Fibroblast of villous mesenchyme (primary cell): ENCODE measurements at regions not wholly inside any gene's neighbourhood (a gene's known extent, or its start where the extent isn't known, plus 50 kb on each side); places are given as distances from the start of the nearest gene placed in this dataset.
"Not testable (repeated sequence)": the region's sequence is repeated elsewhere in the genome, so short reads cannot be mapped to it uniquely, and the experiment has no call there.

Experiments used
- DNase-seq: peaks from one replicate; pipeline ENCODE4 v3.0.0-alpha.2; 2010; ENCODE audit warnings: low read depth
- H3K4me3 ChIP-seq: 2 replicates; pipeline ENCODE4 v1.5.1; 2011; ENCODE audit warnings: low read depth, mild to moderate bottlenecking, low read length
- TF ChIP-seq, protein P1 (sequence below): IDR thresholded peaks from 2 replicates; pipeline ENCODE4 v1.5.1; 2012; ENCODE audit warnings: low read depth, mild to moderate bottlenecking, low read length; ENCODE audit not compliant: insufficient read depth

DNA sequence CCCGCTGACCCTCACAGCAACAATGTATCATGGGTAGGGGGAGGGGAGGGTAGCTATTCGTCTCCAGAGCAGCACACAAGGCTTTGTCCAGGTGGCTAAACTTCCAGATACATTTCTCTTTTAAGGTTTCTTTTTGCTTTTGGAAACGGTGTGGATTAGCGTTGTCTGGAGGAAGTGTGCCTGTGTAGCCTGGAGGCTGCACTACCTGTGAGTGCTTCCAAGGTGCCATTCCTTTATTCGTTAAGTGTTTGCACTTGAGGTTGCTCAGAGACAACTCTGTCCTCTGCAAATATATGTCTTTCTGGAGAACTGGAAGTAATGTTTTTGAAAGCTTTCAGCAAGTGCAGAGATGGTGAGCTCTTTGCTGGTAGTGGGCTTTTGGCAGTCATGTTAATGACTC lies 53.1 kb downstream of the HSFY1 start:
- DNase-seq, H3K4me3 ChIP-seq: not testable (repeated sequence)

DNA sequence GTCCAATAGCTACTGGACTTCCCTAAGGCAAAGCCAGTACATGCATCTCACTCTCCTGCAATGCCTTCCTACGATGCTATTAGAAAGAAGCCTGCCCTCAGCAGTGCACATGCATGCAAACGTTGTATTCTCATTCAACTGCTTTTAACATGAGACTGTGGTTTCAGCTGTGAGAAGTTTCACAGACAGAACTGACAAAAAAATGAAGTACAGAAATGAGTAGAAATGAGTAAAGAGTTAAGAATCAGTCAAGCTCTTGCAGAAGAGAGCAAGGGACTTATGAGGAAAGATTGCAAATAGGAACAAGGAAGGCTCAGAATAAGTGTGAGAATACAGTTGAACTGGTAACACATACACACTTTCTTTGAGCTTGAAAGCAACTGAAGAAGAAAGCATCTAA lies 54.8 kb downstream of the HSFY1 start:
- not testable (repeated sequence) for H3K4me3 ChIP-seq

DNA sequence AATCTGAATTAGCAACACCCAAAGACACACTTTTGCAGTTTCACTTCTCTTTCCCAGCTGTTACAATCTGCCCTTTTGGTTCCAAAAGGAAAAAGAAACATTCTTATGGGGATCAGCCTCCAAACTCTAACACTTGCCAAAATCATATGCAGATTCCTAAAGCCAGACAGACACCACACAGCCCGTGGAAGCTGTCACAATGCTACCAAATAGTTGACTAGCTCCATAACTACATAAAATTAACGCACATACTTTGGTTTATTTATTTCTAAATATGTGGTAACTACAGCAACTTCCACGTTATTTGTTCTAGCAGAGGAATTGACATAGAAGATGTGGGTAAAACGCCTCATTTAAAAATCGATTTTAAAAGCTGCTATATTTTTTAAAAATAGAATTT lies 59.7 kb downstream of the HSFY1 start:
- not testable (repeated sequence) for DNase-seq, H3K4me3 ChIP-seq

More for the DNA sequence above, 54.8 kb downstream of the HSFY1 start:
- DNase-seq: not testable (repeated sequence)

DNA sequence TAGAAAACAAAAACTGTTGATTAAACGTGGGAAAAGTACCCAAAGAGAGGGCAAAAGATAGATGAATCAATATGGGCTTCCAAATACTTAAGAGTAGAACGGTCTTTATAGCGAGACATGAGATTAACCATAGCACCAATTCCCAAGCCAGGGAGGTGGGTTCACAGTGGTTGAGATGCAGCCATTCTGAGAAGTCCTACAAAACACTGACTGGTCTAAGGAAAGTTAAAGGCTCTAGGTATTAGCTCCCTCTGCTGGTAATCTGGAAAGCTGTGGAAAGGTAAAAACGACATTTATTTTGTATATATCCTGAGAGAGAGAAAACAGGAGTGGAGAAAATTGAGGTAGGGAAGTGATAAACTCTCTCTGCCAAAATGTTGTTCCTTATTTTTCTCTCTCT lies 61.7 kb downstream of the HSFY1 start:
- not testable (repeated sequence) for H3K4me3 ChIP-seq, DNase-seq

DNA sequence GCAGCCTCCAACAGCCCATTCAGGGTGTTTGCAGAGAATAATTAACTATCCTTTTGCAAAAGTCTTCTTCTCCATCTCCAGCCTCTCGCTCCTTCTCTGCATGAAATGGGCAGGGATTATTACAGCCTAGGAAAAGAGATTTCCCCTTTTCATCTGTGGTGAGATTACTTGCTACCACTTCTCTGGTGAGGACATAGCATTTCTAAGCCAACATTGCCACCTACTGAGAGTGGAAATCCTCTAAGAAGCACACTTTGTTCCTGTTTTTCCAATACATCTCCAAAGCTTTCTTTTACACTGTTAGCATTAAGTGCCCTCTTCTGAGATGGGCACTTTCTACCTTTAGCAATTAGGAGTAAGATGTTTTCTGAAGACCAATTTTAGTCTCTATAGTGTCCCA lies 69.3 kb downstream of the HSFY1 start:
- not testable (repeated sequence) for DNase-seq, H3K4me3 ChIP-seq

DNA sequence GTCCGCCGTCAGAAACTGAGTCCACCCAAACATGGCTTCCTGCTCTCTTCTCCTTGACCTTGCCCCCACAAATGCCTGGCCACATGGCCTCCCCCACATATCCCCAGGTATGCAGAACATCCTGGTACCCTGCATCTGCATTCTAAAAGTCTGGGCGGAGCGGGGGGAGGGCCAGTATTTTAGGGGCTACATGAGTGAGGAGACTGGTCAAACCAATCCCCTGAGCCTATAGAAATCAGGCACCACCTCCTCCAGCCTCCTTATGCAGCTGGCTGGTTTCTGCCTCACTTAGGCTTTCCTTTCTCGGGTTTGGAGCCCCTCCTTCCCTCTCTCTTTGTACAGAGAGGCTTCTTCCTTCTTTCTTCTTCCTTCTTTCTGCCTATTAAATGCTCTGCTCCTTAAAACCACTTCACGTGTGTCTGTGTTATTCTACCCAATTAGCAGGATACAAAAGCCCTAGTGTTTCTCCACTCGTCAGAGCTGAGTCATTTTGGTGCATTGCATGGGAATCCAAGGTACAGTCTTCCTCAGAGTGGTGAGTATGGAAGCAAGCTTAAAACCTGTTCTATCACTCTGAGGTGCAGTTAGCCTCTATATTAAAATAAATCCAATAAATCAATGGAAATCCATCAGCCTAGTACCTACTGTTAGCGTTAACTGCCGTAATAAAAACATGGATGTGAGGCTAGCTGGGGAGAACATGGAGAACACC lies 83.4 kb downstream of the HSFY1 start:
- not testable (repeated sequence) for H3K4me3 ChIP-seq, DNase-seq

DNA sequence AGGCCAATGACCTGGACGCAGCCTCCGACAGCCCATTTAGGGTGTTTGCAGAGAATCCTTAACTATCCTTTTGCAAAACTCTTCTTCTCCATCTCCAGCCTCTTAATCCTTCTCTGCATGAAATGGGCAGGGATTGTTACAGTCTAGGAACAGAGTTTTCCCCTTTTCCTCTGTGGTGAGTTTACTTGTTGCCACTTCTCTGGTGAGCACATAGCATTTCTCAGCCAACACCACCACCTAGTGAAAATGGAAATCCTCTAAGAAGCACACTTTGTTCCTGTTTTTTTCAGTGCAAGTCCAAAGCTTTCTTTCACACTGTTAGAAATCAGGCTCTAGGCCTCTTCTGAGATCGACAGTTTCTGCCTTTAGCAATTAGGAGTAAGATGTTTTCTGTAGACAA lies 84.1 kb downstream of the HSFY1 start:
- not testable (repeated sequence) for H3K4me3 ChIP-seq, DNase-seq

DNA sequence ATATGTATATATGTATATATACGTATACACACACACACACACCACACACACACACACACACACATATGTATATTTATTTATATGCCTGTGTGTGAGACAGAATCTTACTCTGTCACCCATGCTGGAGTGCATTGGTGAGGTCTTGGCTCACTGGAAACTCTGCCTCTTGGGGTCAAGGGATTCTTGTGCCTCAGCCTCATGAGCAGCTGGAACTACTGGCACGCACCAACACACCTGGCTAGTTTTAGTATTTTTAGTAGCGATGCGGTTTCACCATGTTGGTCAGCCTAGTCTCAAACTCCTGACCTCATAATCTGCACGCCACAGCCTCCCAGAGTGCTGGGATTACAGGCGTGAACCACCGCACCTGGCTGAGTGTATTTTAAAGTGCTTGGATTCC lies 85.1 kb downstream of the HSFY1 start:
- not testable (repeated sequence) for DNase-seq, H3K4me3 ChIP-seq

DNA sequence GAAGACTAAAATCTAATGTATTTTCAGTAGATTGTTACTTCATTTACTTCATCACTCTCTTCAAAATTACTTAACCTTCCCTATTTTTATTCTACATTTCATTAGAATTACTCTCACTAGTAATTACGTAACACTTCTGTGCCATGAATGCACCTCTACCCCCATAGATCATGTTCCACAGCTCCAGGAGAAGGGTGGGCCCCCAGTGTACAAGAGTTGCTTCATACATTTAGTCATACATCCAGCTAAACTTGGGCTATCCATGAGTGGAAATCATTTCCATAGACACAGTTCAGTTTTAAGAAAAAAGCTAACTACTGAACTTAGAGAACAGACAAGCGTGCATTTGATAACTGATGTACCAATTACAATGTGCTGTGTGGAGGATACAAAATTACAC lies 104.2 kb downstream of the HSFY1 start:
- TF ChIP-seq, protein P1, sequence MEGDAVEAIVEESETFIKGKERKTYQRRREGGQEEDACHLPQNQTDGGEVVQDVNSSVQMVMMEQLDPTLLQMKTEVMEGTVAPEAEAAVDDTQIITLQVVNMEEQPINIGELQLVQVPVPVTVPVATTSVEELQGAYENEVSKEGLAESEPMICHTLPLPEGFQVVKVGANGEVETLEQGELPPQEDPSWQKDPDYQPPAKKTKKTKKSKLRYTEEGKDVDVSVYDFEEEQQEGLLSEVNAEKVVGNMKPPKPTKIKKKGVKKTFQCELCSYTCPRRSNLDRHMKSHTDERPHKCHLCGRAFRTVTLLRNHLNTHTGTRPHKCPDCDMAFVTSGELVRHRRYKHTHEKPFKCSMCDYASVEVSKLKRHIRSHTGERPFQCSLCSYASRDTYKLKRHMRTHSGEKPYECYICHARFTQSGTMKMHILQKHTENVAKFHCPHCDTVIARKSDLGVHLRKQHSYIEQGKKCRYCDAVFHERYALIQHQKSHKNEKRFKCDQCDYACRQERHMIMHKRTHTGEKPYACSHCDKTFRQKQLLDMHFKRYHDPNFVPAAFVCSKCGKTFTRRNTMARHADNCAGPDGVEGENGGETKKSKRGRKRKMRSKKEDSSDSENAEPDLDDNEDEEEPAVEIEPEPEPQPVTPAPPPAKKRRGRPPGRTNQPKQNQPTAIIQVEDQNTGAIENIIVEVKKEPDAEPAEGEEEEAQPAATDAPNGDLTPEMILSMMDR: no peak
- H3K4me3 ChIP-seq: no peak overlapping the region
- DNase-seq: no peak

DNA sequence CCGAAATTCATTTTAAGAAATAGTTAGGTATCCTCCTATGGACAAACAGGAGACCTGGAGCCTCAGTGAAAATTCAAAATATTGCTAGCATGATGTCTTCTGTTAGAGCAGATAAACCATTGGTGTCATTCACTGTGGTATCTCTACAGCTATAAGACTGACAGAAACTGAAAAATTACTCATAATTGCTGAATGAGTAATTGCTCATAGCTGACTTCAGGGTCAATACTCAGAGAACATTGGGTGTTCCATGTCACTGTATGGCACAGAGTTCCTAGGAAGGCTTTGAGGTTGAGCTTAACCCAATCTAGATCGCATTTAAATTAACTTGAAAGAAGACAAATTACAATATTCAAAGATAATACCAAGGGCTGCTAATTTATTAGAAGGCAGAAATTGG lies 109.0 kb downstream of the HSFY2 start:
- no peak overlapping the region for H3K4me3 ChIP-seq
- DNase-seq: no peak
- TF ChIP-seq, protein P1: no peak

DNA sequence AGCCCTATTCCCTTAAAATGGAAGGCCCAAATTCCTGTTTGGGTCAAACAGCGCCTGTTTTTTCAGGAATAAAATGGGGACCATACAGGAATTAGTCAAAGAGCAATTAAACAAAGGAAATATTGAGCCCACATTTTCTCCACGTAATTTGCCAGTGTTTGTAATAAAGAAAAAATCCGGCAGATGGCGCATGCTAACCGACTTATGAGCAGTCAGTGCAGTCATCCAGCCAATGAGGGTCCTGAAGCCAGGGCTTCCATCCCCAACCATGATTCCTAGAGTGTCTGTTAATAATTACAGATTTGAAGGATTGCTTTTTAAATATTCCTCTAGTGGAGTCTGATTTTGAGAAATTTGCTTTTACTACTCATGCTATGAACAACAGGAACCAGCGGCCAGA lies 103.7 kb downstream of the HSFY2 start:
- peak; percentile 3 for DNase-seq
- H3K4me3 ChIP-seq: no peak overlapping the region
- TF ChIP-seq, protein P1: peak; percentile 24
